WTC11 (cell line): ENCODE measurements at regions not wholly inside any gene's neighbourhood (a gene's known extent, or its start where the extent isn't known, plus 50 kb on each side); places are given as distances from the start of the nearest gene placed in this dataset.

Source experiments
- ATAC-seq: fragments of 200-7000 bp; cut with Tn5 transposase; 2 replicates; pipeline ENCODE4 v1.10.0; 2021; ENCODE audit warnings: mild to moderate bottlenecking, moderate library complexity
- CTCF ChIA-PET: fragments of 300-600 bp; sonication (Branson Sonifier 250); formaldehyde crosslinking; loops from one replicate; lab custom pipeline; 2021; ENCODE audit warnings: antibody characterized with exemption; lab: Charles Lee
- POLR2A ChIA-PET: fragments of 350-600 bp; sonication (Branson Sonifier 250); formaldehyde crosslinking; loops from one replicate; lab custom pipeline; 2021; ENCODE audit warnings: antibody characterized with exemption; lab: Charles Lee
- DNase-seq: peaks from one replicate; pipeline ENCODE4 v3.0.0; 2021; ENCODE audit warnings: low spot score
- H3K27ac Mint-ChIP-seq: 2 replicates; pipeline ENCODE4 v1.8.0; 2021; ENCODE audit warnings: mixed read lengths
- H3K27me3 Mint-ChIP-seq: 2 replicates; pipeline ENCODE4 v1.8.0; 2021; ENCODE audit warnings: low read depth, mild to moderate bottlenecking, moderate library complexity, mixed read lengths
- H3K36me3 Mint-ChIP-seq: 2 replicates; pipeline ENCODE4 v1.8.0; 2021; ENCODE audit warnings: mixed read lengths
- H3K4me1 Mint-ChIP-seq: 2 replicates; pipeline ENCODE4 v1.8.0; 2022; ENCODE audit warnings: mixed read lengths
- H3K4me3 Mint-ChIP-seq: 2 replicates; pipeline ENCODE4 v1.8.0; 2021; ENCODE audit warnings: mild to moderate bottlenecking, moderate library complexity, mixed read lengths
- H3K9me3 Mint-ChIP-seq: 2 replicates; pipeline ENCODE4 v1.8.0; 2021; ENCODE audit warnings: mixed read lengths
- ATF3 ChIP-seq: sonication (generic); formaldehyde crosslinking; conservative IDR thresholded peaks from 2 replicates; pipeline ENCODE4 v1.8.1; 2022; ENCODE audit warnings: mild to moderate bottlenecking, missing genetic modification reagents
- ATF6 ChIP-seq: sonication (generic); formaldehyde crosslinking; IDR thresholded peaks from 2 replicates; pipeline ENCODE4 v1.8.1; 2023; ENCODE audit warnings: mild to moderate bottlenecking, missing genetic modification reagents
- CDX4 ChIP-seq: fragments of 250-450 bp; sonication (Bioruptor Pico); IDR thresholded peaks from 2 replicates; pipeline ENCODE4 v1.9.0; 2021; ENCODE audit warnings: moderate library complexity, mild to moderate bottlenecking, inconsistent platforms, borderline replicate concordance
- E2F4 ChIP-seq: sonication (generic); formaldehyde crosslinking; IDR thresholded peaks from 2 replicates; pipeline ENCODE4 v1.8.1; 2022; ENCODE audit warnings: low read depth, mild to moderate bottlenecking, moderate library complexity, missing genetic modification reagents, borderline replicate concordance
- EMX1 ChIP-seq: fragments of 250-450 bp; sonication (Bioruptor Pico); IDR thresholded peaks from 2 replicates; pipeline ENCODE4 v1.8.0; 2021; ENCODE audit warnings: mild to moderate bottlenecking
- ESRRA ChIP-seq: sonication (generic); formaldehyde crosslinking; IDR thresholded peaks from 2 replicates; pipeline ENCODE4 v1.8.1; 2022; ENCODE audit warnings: mild to moderate bottlenecking, missing genetic modification reagents, borderline replicate concordance
- FOXP1 ChIP-seq: sonication (generic); formaldehyde crosslinking; IDR thresholded peaks from 2 replicates; pipeline ENCODE4 v1.8.0; 2022; ENCODE audit warnings: missing genetic modification reagents, mild to moderate bottlenecking, moderate library complexity, borderline replicate concordance
- GRHL2 ChIP-seq: fragments of 250-450 bp; sonication (Bioruptor Pico); IDR thresholded peaks from 2 replicates; pipeline ENCODE4 v1.8.0; 2022; ENCODE audit warnings: mild to moderate bottlenecking, moderate library complexity; ENCODE audit not compliant: insufficient replicate concordance, severe bottlenecking
- GTF2I ChIP-seq: fragments of 250-450 bp; sonication (Bioruptor Pico); conservative IDR thresholded peaks from 2 replicates; pipeline ENCODE4 v1.4.0; 2021; ENCODE audit warnings: mild to moderate bottlenecking
- IRF1 ChIP-seq: sonication (generic); formaldehyde crosslinking; IDR thresholded peaks from 2 replicates; pipeline ENCODE4 v1.8.0; 2023; ENCODE audit warnings: missing genetic modification reagents
- JAZF1 ChIP-seq: fragments of 250-450 bp; sonication (Bioruptor Pico); IDR thresholded peaks from 2 replicates; pipeline ENCODE4 v1.9.0; 2021; ENCODE audit warnings: moderate library complexity, mild to moderate bottlenecking, inconsistent platforms
- NFATC4 ChIP-seq: fragments of 250-450 bp; sonication (Bioruptor Pico); IDR thresholded peaks from 2 replicates; pipeline ENCODE4 v1.9.0; 2021; ENCODE audit warnings: mild to moderate bottlenecking
- NR2C2 ChIP-seq: sonication (generic); formaldehyde crosslinking; IDR thresholded peaks from 2 replicates; pipeline ENCODE4 v1.8.0; 2022; ENCODE audit warnings: mild to moderate bottlenecking, missing genetic modification reagents
- PRRX2 ChIP-seq: fragments of 250-450 bp; sonication (Bioruptor Pico); IDR thresholded peaks from 2 replicates; pipeline ENCODE4 v1.8.0; 2021; ENCODE audit warnings: mild to moderate bottlenecking
- SOX15 ChIP-seq: fragments of 250-450 bp; sonication (Bioruptor Pico); IDR thresholded peaks from 2 replicates; pipeline ENCODE4 v1.9.0; 2021; ENCODE audit warnings: mild to moderate bottlenecking
- TEAD4 ChIP-seq: sonication (generic); formaldehyde crosslinking; IDR thresholded peaks from 2 replicates; pipeline ENCODE4 v1.8.0; 2022; ENCODE audit warnings: mild to moderate bottlenecking, missing genetic modification reagents
- USF1 ChIP-seq: sonication (generic); formaldehyde crosslinking; IDR thresholded peaks from 2 replicates; pipeline ENCODE4 v1.8.0; 2022; ENCODE audit warnings: mild to moderate bottlenecking, missing genetic modification reagents
- ZNF138 ChIP-seq: sonication (generic); formaldehyde crosslinking; conservative IDR thresholded peaks from 2 replicates; pipeline ENCODE4 v1.8.1; 2022; ENCODE audit warnings: mild to moderate bottlenecking, moderate library complexity, missing genetic modification reagents
- ZNF219 ChIP-seq: sonication (generic); formaldehyde crosslinking; IDR thresholded peaks from 2 replicates; pipeline ENCODE4 v1.8.0; 2023; ENCODE audit warnings: missing genetic modification reagents, mild to moderate bottlenecking, borderline replicate concordance
- ZNF317 ChIP-seq: sonication (generic); formaldehyde crosslinking; IDR thresholded peaks from 2 replicates; pipeline ENCODE4 v1.8.1; 2023; ENCODE audit warnings: low read depth, mild to moderate bottlenecking, moderate library complexity, missing genetic modification reagents, borderline replicate concordance
- ZNF671 ChIP-seq: fragments of 250-450 bp; sonication (Bioruptor Pico); IDR thresholded peaks from 2 replicates; pipeline ENCODE4 v1.8.0; 2021; ENCODE audit warnings: mild to moderate bottlenecking
- TF ChIP-seq, protein P1 (sequence below): fragments of 250-450 bp; sonication (Bioruptor Pico); IDR thresholded peaks from 2 replicates; pipeline ENCODE4 v2.1.2; 2022; ENCODE audit warnings: mild to moderate bottlenecking, moderate library complexity
- TF ChIP-seq, protein P2 (sequence below): sonication (generic); formaldehyde crosslinking; IDR thresholded peaks from 2 replicates; pipeline ENCODE4 v1.8.1; 2023; ENCODE audit warnings: mild to moderate bottlenecking, missing genetic modification reagents, moderate library complexity

- TF ChIP-seq USF1 (CRISPR knock-in tag): no peak
- no peak for TF ChIP-seq E2F4 (CRISPR knock-in tag)
- TF ChIP-seq GRHL2 (CRISPR knock-in tag): no peak
Observed at GRCh38 chr6:154596701-154597100, 86.2 kb upstream of the CNKSR3 start (continued).

- H3K27ac Mint-ChIP-seq: no peak overlapping the region
- no peak for DNase-seq
- TF ChIP-seq, protein P1, sequence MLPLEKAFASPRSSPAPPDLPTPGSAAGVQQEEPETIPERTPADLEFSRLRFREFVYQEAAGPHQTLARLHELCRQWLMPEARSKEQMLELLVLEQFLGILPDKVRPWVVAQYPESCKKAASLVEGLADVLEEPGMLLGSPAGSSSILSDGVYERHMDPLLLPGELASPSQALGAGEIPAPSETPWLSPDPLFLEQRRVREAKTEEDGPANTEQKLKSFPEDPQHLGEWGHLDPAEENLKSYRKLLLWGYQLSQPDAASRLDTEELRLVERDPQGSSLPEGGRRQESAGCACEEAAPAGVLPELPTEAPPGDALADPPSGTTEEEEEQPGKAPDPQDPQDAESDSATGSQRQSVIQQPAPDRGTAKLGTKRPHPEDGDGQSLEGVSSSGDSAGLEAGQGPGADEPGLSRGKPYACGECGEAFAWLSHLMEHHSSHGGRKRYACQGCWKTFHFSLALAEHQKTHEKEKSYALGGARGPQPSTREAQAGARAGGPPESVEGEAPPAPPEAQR (CRISPR knock-in tag): 0 out of 2 replicates have a peak, but pooled peaks have one; percentile 32
- TF ChIP-seq ZNF219: no peak
- no peak for TF ChIP-seq FOXP1 (CRISPR knock-in tag)
- TF ChIP-seq CDX4 (CRISPR knock-in tag): no peak
- TF ChIP-seq NR2C2: no peak
- H3K27me3 Mint-ChIP-seq: no peaks in the 10 kb centered on the region
- peak; percentile 75 for ATAC-seq
- POLR2A ChIA-PET: no interaction called here
- H3K36me3 Mint-ChIP-seq: no peaks in the 10 kb centered on the region
- peaks cover 15% of the 10 kb centered on the region for H3K4me1 Mint-ChIP-seq
- CTCF ChIA-PET: interaction anchor here (0.6 to 1.0 kb wide), 4 partner anchors 17 to 98 kb away, joined by 3 to 4 read pairs (median 4); no protein-coding TSS in a partner anchor
- H3K9me3 Mint-ChIP-seq: no peaks in the 10 kb centered on the region
- H3K4me3 Mint-ChIP-seq: no peak overlapping the region
Observed at GRCh38 chr6:154598399-154598798, 87.9 kb upstream of the CNKSR3 start.

DNA sequence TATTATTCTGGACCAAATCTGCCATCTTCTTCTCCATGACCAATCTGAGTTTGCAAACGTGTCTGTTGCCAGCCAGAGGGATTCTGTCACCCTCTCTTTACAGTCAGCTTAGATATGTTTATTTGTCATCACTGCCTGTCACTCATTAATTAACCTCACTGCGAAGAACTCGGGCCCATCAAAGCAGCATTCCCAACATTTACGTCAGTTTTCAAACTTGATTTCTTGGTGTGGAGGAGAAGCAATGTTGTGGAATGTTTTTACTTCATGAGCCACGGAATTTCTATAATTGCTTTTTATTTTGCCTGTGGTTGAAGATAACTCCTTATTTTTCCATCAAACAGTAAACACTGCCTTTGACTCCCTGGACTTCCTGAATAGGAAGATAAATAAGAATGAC lies 91.8 kb upstream of the CNKSR3 start:
- H3K27me3 Mint-ChIP-seq: peaks cover 11% of the 10 kb centered on the region
- POLR2A ChIA-PET: no interaction called here
- TF ChIP-seq GTF2I (no peak), TEAD4 (CRISPR knock-in tag) (no peak), ZNF138 (CRISPR knock-in tag) (no peak)
- TF ChIP-seq, all 79 proteins: peak for 0
- DNase-seq (no peak), ATAC-seq (no peak)
- Mint-ChIP-seq H3K36me3 (no peaks in the 10 kb centered on the region), H3K4me1 (peaks cover 17% of the 10 kb centered on the region), H3K4me3 (no peak overlapping the region), H3K27ac (no peak overlapping the region), H3K9me3 (no peaks in the 10 kb centered on the region)
- CTCF ChIA-PET: no interaction called here

- CTCF ChIA-PET: no interaction called here
- Mint-ChIP-seq H3K9me3 (no peaks in the 10 kb centered on the region), H3K4me3 (no peak overlapping the region), H3K27ac (no peak overlapping the region), H3K36me3 (no peaks in the 10 kb centered on the region), H3K4me1 (peaks cover 17% of the 10 kb centered on the region), H3K27me3 (peaks cover 11% of the 10 kb centered on the region)
- ATAC-seq (no peak), DNase-seq (no peak)
- POLR2A ChIA-PET: no interaction called here
- TF ChIP-seq JAZF1 (CRISPR knock-in tag) (no peak), ZNF317 (CRISPR knock-in tag) (no peak), GTF2I (no peak), FOXP1 (CRISPR knock-in tag) (no peak), PRRX2 (CRISPR knock-in tag) (no peak), ESRRA (CRISPR knock-in tag) (no peak), IRF1 (CRISPR knock-in tag) (no peak), EMX1 (CRISPR knock-in tag) (no peak), ZNF671 (CRISPR knock-in tag) (no peak), SOX15 (no peak), ATF6 (no peak), NFATC4 (CRISPR knock-in tag) (no peak), ATF3 (CRISPR knock-in tag) (no peak), USF1 (CRISPR knock-in tag) (no peak)
- TF ChIP-seq, protein P2, sequence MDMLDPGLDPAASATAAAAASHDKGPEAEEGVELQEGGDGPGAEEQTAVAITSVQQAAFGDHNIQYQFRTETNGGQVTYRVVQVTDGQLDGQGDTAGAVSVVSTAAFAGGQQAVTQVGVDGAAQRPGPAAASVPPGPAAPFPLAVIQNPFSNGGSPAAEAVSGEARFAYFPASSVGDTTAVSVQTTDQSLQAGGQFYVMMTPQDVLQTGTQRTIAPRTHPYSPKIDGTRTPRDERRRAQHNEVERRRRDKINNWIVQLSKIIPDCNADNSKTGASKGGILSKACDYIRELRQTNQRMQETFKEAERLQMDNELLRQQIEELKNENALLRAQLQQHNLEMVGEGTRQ (CRISPR knock-in tag): no peak
Observed at GRCh38 chr6:154602708-154603107, 92.2 kb upstream of the CNKSR3 start.
